Stimulated activated CD4-positive, alpha-beta T cell treated with anti-CD3 and anti-CD28 coated beads, Interleukin-1b, Interleukin-23, amount 100 ng/mL, for 48 hours (primary cell): ENCODE measurements at regions not wholly inside any gene's neighbourhood (a gene's known extent, or its start where the extent isn't known, plus 50 kb on each side); places are given as distances from the start of the nearest gene placed in this dataset.
"Not testable (repeated sequence)": the region's sequence is repeated elsewhere in the genome, so short reads cannot be mapped to it uniquely, and the experiment has no call there.

Experiments used
- DNase-seq: peaks from one replicate; pipeline ENCODE4 v3.0.0-alpha.2; 2020

DNA sequence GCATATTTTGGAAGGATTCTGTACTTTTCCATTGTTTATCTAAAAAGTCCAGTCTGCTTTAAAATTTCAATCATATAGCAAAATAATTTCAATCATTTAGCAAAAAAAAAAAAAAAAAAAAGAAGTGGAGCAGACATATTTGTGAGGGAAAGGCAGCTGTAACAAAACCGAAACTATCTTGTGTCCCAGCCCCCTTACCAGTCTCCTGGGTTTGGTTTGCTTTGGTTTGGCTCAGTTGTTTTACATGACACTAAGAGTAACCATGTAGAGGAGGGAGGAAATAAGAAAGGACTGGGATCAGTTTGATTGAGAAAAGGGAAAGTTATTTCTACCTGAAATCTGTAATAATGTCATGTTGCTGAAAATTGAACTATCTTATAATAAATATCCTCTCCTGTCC lies 158.8 kb upstream of the GADL1 start:
- DNase-seq: no peak

GRCh38 chr3:31054032-31054431 lies 159.6 kb upstream of the GADL1 start:
- no peak for DNase-seq

DNA sequence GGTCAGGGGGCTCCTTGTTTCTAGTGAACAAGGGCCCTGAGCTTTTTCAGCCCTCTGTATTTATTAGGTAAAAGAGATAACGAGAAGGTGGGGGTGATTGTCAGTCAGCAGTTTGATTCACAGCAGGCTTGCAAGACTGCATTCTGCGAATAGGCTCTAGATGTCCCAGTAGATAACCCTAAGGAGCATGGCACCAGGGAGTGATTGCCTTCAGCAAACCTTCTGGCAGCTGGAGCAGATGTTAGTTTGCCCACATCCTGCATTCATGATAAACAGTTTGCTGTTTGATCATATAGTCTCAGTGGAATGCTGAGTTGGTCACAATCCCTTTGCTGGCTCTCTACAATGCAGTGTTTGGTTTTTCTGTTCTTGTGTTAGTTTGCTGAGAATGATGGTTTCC lies 161.3 kb upstream of the GADL1 start:
- no peak for DNase-seq

DNA sequence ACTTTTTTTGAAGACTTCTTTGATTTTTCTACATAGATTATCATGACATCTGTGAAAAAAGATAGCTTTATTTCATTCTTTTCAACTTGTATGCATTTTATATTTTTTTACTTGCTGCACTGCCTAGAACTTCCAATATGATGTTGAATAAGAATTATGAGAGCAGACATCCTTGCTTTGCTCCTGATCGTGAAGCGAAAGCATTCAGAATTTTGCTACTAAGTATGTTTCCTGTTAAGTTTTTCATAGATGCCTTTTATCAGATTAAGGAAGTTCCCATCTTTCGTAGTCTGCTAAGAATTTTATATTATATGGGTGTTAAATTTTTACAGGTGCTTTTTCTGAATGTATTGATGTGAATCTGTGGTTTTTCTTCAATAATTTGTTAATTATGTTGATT lies 163.4 kb upstream of the GADL1 start:
- DNase-seq: no peak

DNA sequence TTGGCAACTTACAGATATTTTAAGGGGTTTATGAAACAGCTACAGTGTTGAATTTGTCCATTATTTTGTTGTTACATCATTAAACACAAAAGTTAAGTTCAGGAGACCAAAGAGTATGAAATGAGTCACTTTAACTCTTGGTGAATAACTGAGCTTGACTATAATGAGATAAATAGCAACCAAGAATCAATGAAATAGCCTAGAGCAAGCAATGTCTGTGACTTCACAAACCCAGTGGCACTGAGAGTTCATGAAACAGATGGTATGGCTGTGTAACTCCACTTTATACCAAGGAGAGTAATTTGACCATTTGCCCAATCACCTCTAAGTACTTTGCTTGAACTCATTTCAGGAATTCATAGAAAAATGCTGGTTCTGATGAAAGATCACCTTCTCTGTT lies 169.6 kb upstream of the GADL1 start:
- DNase-seq: no peak

DNA sequence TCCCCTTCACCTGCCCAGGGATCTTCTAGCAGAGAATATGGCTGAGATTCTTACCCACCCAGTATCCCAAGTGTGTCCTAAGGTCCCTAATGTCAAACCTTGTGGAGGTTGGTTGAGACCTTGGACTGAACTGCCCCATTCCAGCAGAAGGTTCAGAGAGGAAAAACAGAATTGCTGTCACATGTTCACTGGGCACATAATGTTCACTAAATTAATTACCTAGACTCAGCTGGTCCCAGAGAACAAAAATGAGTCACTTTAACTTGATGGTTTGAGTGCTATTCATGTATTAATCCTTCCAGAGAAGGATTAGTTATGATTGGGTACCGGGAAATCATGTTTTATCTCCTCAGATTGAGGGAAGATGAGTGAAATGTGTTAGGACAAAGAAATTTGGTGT lies 171.3 kb upstream of the GADL1 start:
- no peak for DNase-seq

GRCh38 chr3:31067004-31067403 lies 172.5 kb upstream of the GADL1 start:
- DNase-seq: no peak

DNA sequence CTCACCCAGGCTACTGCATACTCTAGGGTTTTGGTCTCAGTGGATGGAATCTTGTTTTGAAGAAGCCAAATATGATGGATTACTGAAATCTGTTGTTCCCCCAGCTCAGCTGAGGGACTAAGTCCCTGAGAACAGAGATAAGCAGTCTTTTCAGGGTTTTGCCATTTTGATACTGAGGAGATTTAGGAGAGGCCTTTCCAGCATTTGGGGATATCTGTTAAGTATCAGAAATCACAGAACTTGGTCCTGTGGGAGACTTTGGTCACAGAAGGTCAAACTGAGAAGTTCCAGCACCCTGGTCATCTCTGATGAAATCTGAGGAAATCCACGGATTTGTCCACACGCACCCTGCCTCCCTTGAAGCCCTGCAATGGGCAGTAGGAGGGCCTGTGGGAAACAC lies 181.0 kb upstream of the GADL1 start:
- DNase-seq: no peak

DNA sequence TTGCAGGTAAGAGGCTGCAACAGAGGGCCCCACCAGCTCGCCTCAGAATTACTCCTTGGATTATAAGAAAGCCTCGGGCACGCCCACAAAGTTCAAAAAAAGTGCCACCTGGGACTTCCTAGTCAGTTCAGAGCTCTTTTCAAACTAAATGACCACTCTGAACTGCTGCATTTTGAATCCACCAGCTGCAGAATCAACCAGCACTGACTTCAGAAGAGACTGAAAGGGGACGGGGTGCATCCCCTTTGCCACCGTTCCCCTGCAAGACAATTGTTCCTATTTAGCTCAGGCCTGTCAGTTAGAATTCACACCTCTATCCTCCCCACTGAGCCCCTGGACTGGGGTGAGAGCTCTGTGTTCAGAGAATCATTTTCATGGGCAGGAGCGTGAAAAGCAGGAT lies 181.4 kb upstream of the GADL1 start:
- DNase-seq: no peak

- peak; percentile 62 for DNase-seq
Observed at GRCh38 chr3:31077021-31077601, 182.7 kb upstream of the GADL1 start.

DNA sequence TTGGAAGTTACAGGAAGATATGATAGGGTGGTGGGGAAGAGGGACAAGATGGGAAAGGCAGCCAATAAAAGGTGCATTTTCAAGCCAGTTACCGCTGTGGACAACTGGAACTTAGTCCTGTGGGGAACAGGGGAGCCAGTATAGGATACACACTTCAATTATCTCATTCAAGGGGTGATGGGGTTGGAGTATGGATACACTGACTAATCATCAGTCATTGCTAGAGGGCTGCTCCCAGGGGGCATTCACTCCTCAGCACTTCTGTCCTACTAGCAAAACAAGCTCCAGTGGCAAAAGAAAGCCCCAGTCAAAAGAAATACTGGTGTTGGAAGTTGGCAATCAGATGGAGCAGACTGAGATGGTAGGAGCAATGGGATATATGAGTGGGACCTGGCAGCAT lies 183.4 kb upstream of the GADL1 start:
- DNase-seq: no peak

DNA sequence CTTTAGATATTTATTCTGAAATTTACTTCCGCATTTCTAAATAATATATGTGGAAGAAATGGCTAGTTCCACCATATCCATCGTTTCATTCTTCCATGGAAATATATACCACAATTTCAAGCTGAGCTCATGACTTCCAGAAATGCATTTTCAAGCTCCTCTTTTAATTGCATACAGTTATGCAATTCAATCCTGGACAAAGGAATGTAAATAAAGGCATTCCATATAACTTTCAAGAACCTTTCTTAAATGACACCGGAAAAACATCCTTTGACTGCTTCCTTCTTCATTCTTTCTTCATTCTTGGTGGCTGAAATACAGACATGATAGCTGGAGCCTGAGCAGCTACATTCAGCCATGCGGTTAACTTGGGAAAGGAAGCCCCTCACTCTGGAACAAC lies 185.2 kb upstream of the GADL1 start:
- no peak for DNase-seq

DNA sequence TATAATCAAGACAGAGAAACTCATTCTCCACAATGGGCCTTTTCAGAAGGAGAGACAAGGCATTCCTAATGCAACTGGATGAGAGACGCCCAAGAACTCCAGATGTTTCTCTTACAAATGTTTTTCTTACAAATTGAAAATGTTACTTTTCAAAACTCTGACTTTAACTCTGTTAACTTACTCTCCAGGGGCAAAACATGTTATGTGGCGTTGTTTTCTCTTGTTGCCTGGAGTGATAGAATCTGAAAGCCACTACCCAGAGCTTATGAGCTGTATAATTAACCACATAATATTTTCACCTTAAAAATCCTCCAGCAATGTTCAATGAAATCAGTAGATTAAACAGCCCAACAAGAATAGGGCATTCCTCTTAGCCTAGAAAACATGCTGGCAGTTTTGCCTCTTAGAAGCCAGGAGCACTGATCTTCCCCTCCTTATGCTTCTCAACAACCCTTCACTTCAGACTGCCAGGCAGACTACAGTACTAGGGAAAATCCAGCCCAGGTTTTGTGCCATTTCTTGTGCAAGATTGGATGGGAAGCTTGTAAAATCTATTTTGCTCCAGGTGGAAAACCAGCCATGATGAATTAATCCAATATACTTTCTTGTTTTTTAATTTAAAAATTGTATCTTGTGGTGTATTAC lies 186.7 kb upstream of the GADL1 start:
- DNase-seq: no peak

DNA sequence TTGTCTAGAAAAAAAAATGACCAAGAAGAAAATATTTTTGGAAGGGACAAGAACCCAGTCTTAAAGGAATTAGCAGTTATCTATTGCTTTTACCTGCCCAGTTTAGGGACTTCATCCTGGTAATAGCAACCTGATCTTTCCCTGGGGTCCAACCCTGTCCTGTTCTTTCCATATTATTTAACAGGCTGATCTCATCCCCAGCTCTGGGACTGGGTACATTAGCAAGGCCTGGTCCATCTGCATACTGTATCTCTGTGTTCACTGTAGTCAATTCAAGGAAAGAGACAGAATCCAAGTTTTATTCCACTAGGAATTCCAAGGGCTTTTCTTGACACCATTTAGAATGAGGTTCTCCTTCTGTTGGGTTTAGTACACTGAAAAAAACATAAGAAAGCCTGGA lies 191.7 kb upstream of the GADL1 start:
- no peak for DNase-seq

- no peak for DNase-seq
Observed at GRCh38 chr3:31086698-31087097, 192.2 kb upstream of the GADL1 start.

DNA sequence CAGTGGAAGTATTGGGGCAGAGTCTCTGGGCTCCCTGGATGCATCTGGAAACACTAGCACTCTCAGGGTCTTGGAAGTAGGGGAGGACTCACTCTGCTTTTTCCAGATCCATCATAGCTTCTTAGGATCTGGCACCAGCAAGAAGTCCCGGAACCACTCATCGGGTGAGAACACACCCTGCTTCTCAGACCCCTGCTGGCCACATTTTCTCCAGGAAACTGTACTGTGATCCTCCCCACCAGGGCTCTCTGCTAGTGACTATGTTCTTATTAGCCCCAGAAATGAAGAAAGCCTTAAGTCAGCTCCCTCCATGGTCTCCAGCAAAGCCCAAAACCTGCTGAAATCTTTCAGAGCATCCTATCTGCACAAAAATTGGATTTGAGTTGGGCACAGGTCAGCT lies 197.3 kb upstream of the GADL1 start:
- no peak for DNase-seq

GRCh38 chr3:31092748-31093589 lies 198.5 kb upstream of the GADL1 start:
- DNase-seq: no peak

DNA sequence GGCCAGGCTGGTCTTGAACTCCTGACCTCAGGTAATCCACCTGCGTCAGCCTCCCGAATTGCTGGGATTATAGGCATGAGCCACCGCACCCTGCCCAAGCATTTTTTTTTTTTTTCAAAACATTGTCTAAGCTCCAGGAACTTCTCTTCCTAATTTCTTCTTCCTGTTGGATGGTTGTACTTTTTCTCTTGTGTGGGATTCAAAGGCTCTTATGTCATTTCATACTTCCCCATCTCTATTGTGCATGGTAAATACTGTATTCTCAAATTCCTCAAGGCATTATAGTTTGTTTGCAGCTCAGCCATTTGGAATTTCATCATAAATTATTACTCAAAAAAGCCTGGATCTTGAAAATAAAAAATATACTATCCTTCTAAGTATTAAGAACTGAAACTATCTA lies 199.1 kb upstream of the GADL1 start:
- DNase-seq: no peak

GRCh38 chr3:31094048-31094447 lies 199.6 kb upstream of the GADL1 start:
- DNase-seq: no peak

- DNase-seq: no peak
Observed at GRCh38 chr3:31095255-31095654, 200.8 kb upstream of the GADL1 start.

DNA sequence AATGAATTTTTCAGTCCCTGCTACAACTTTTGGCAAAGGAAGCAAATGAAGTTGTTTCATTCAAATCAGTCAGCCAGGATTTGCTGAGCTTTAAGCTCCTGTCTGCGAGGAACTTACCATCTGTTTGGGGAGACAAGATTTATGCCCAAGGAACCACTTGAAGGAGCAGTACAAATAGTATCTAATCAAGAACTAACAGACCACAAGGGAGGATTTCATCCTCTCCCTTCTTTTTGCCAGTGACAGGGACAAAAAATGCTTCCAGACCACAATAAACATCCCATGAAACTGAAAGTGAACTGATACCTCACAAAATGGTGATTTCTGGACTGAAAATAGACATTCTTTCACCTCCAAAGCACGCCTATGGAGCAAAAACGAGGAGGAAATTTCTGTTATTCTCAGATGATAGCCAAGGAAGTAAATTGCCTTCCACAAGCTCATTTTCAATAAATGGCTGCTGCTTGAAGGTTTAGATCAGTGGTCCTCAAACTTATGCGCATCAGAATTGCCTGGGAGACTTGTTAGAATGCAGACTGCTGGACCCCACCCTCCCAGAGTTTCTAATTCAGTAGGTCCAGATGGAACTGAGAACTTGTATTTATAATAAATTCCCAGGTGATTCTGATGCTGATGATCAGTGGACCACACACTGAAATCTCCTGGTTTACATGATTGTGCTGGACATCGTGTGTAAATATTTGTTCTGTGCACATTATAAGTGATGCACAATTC lies 202.4 kb upstream of the GADL1 start:
- DNase-seq: no peak

DNA sequence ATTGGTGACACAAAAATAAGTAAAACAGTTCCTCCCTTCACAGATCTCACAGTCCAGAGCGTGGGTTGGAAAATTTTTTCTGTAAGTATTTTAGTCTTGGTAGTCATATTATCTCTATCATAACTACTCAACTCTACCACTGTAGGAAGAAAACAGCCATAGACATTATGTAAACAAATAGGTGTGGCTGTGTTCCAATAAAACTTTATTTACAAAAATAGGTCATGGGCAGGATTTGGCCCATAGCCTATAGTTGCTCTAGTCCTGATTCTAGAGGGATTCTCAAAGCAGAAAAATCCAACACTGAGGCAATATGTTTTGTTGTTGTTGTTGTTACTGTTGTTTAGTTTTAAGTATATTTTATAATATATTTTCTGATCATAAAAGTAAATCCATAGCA lies 206.1 kb upstream of the GADL1 start:
- DNase-seq: no peak

- not testable (repeated sequence) for DNase-seq
Observed at GRCh38 chr3:31101285-31101684, 206.8 kb upstream of the GADL1 start.
